GM12875 (cell line): ENCODE measurements at regions not wholly inside any gene's neighbourhood (a gene's known extent, or its start where the extent isn't known, plus 50 kb on each side); places are given as distances from the start of the nearest gene placed in this dataset.
"Not testable (repeated sequence)": the region's sequence is repeated elsewhere in the genome, so short reads cannot be mapped to it uniquely, and the experiment has no call there.

Experiments used
- H3K4me3 ChIP-seq: one replicate; pipeline ENCODE4 v1.5.1; 2011; ENCODE audit warnings: low read depth, low read length, control low read depth
- CTCF ChIP-seq: IDR thresholded peaks from 2 replicates; pipeline ENCODE4 v1.5.1; 2011; ENCODE audit warnings: low read depth, mild to moderate bottlenecking, control low read depth, inconsistent platforms, low read length, moderate library complexity, borderline replicate concordance; ENCODE audit not compliant: insufficient read depth

- H3K4me3 ChIP-seq = no peak overlapping the region
- TF ChIP-seq CTCF = no peak
These were observed 374.2 kb upstream of the F9 start for GRCh38 chrX:139156356-139156755.

GRCh38 chrX:139146625-139147024 is 383.9 kb upstream of the F9 start:
- H3K4me3 ChIP-seq = not testable (repeated sequence)

GRCh38 chrX:139141370-139141769 is 389.2 kb upstream of the F9 start:
- H3K4me3 ChIP-seq = no peak overlapping the region
- no peak for TF ChIP-seq CTCF

GRCh38 chrX:139134316-139134715 is 396.2 kb upstream of the F9 start:
- no peak overlapping the region for H3K4me3 ChIP-seq
- TF ChIP-seq CTCF = no peak

- no peak overlapping the region for H3K4me3 ChIP-seq
- peak; percentile 53; the same call in 1 of the 2 replicates for TF ChIP-seq CTCF
These were observed 404.0 kb upstream of the F9 start for GRCh38 chrX:139126493-139126892.

- no peak overlapping the region for H3K4me3 ChIP-seq
- TF ChIP-seq CTCF = no peak
These were observed 404.6 kb upstream of the F9 start for GRCh38 chrX:139125916-139126315.

GRCh38 chrX:139121616-139122286 is 408.8 kb upstream of the F9 start:
- no peak for TF ChIP-seq CTCF

More at GRCh38 chrX:139121616-139122286, 408.8 kb upstream of the F9 start:
- no peak overlapping the region for H3K4me3 ChIP-seq
